Left lobe of liver (tissue), 2 donors: ENCODE measurements at regions not wholly inside any gene's neighbourhood (a gene's known extent, or its start where the extent isn't known, plus 50 kb on each side); places are given as distances from the start of the nearest gene placed in this dataset.

Experiments
- ATAC-seq: fragments of 200-7000 bp; cut with Tn5 transposase; one replicate; pipeline ENCODE4 v1.9.1; 2020; ENCODE audit warnings: mild to moderate bottlenecking, moderate library complexity
- DNase-seq: peaks from one replicate; pipeline ENCODE4 v3.0.0-alpha.2; 2020; ENCODE audit warnings: low spot score
- donor health status: DM: no; HTN: no; CAD: no; lungs with moderate emphysema.
- donor health status: DM: no; HTN: yes; CAD: no.

DNA sequence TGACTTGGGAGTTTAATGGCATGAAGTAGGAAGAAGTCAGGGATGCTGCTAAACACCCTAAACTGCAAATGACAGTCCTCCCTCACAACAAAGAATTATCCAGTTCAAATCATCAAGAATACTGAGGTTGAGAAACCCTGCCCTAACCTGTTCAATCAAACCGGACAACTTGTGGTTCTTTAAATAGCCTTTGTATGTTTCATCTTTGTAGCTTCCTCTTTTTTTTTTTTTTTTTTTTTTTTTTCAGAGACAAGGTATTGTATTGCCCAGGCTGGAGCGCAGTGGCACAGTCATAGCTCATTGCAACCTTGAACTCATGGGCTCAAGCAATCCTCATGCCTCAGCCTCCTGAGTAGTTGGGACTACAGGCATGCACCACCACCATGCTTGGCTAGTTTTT, 52.5 kb upstream of the TTC29 start:
- no peak for ATAC-seq
- no peak for DNase-seq

DNA sequence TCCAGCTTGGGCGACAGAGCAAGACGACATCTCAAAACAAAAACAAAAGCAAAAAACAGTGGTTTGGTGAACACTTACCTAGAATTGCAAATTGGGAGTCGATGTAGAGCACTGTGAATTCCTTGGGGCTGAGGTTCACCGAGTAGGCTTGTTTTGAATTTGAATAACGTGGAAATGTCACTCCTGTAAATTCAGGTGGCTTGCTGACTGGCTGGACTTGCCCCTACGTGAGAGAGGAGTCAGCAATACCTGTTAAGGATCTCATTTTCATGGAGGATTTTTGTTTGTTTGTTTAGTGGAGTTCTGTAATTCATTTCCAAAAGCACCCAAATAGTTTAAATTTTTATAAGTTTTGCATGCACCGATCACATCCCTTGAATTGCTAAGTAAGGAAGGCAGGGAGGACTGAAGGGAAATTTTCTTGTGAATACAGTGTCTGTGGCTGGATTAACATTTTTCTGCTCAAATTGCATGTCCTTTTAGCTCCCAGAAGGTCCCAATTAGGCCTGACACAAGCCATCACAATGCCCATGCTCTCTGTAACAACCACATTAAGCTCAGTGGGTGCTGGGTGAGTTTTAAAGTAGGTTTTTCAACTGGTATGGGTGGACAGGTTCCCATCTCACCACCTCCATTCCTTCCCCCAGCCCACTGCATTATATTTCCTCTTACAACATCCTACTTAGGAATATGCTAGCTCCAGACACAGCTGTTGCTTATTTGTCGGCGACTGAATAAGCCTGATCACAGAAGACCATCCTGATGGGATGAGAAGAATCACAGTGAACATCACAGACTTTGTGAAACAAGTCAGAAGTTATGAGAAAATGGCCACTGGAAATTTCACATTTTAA, 58.5 kb upstream of the TTC29 start:
- ATAC-seq (no peak), DNase-seq (no peak)

DNA sequence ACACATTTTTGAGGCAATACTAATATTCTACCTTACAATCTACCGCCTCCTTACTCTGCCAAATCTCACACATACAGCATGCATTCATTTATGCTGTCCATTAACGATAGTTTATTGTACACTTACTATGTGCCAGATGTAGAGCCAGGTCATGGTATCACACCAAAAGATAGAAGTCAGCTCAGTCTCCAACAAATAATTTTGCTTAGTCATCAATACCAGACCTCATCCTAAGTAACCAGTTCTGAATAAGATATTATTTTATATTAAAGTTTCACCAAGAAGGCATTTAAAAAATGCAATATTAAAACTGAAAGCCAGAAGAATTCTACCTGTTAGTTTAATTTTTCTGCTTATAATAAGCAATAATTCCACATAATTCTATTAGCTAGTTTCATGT, 60.6 kb upstream of the TTC29 start:
- no peak for DNase-seq

DNA sequence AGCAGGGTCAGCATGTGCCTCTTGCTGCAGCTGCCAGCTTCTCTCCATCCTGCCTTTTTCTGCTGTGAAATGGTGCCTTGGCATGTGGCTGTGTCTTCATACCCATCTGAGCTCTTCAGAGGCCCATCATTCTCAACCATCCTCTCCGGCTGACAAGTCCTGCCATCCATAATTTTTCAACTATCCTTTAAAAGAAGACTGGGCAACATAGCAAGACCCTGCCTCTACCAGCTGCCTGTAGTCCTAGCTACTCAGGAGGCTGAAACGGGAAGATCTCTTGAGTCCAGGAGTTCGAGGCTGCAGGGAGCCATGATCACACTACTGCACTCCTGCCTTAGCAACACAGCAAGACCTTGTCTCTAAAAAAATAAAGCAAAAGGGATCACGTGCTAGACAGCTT, 64.2 kb upstream of the TTC29 start:
- ATAC-seq: no peak
- no peak for DNase-seq

More for the DNA sequence above, 60.6 kb upstream of the TTC29 start:
- no peak for ATAC-seq

DNA sequence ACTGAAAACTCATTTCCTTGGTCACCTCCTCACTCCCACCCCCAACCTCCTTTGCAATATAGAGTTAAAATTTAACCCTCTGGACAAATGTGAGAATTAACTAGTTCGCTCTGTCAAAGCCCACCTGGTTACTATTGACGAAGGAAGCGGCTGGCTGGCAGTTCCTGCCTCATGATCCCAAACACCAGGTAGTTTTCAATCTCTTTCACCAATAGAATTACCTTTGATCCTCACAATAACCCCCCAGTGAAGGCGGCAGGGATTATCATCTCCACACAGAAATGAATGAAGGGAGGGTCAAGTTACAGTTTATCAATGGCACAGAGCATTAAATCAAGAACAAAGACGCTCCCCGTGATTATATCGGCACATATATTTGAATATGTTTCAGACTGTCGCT, 65.7 kb upstream of the TTC29 start:
- DNase-seq (no peak), ATAC-seq (no peak)

DNA sequence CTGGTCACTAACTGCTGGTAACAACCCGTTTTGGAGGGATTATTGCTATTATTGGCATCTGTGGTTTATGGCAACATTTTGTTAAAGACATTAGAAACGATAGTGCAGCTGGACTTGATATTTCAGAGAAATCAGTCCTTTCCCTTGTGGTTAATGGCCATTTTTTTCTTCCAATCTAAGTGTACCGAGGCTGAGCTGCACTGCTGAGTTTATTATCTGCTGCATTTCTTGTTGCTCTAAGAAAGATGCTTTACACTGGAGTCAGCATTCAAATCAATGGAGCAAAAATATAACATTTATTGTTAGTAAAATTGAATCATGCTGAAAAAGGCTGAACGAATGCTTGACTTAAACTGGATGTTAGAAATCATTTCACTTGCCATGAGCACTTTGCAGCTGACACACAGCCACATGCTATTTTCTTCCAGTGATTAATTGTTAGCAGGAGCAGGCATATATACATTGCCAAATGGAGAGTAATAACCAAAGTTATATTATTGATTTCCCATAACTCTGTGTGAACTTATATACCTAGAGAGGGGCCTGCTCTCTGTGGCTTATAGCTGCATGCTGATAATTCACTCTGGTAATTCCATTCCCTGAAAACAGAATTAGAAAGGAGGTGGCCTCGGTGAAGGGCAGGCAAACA, 66.5 kb upstream of the TTC29 start:
- DNase-seq (no peak), ATAC-seq (no peak)

DNA sequence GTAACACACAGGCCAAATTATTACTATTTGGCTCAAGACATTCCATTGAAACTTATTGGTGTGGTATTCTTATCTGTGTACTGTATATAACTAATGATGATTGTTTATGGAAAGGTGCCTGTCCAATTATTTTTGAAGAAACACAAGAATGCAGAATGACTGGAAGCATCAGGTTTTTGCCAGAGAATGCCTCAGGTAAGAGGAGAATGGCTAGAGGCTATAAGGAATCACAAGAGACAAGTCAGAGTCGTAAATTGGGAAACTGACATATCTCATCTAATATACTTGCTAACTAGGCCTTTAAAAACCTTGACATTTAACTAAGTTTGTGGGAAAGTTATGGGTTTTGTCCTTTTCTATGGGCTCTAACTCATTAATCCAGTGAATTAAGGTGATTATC, 69.3 kb upstream of the TTC29 start:
- DNase-seq (no peak), ATAC-seq (no peak)

DNA sequence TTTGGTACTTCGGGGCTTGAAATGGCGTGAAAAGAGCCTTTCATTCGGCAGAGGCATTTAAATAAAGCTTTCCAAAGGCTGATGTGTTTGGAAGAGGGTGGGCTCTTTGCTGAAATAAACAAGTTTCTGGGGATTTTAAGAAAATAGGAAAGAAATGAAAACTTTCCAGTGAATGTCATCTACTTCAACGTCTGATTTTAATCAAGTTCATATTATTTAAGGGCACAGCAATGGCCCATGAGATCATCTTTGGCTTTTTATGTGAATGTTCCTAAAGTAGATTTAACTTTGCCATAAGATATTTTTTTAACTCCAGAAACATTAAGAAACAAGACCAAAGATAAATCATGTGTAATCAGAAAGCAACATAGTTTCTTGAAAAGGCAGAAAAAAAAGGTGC, 69.8 kb upstream of the TTC29 start:
- DNase-seq (no peak), ATAC-seq (no peak)

DNA sequence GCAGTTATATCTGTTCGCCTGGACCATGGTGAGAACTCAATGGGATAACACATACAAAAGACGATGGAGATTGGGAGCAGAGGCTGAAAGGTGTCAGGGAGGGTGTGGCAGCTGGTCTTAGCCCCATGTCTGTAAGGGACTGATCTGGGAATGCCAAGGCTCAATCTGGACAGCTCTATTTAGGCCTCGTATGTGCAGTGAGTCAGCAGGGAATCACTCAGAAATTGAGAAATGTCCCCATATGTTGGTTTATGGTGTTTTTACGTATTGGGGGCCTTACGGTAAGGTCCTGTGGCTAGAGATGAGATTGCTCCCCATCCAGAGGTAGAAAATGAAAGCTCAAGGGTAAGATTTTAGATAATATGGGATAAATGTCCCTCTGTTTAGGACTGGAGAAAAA, 71.4 kb upstream of the TTC29 start:
- ATAC-seq: no peak
- DNase-seq: no peak

DNA sequence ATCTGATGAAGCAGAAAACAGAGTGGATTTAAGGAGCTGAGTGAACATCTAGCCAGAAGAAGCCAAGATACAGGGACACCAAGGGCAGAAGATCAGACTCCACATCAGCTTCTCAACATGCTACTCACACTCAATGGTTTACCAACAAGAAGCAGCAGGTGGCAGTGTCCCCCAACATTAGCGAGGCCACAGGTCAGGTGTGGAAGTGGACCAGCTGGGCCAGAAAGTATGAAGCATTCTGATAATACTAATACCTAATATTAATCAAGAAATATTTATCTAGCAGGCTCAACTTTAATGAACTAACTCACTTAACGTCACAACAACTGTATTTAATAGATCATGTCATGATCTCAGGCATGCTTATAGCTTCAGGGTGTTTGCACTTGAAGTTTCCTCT, 73.4 kb upstream of the TTC29 start:
- peak; percentile 64 for DNase-seq
- ATAC-seq: peak; percentile 94

DNA sequence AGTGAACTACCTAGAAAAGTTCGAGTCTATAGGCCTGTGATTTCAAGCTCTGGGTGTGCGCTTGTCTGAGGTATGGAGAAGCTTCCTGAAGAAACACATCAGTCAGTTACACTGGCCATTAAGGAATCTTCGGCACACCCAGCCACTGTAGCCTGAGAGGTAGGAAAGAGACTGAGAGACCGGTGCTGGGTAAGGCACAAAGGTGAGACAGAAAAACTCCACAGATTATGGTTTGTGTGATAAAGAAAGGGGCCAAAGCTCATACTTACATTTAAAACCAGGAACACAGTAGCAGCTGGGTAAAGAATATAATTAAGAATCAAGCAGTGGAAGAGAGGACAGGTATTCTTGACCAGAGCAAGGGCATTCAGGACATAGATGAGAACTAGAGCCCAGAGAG, 74.8 kb upstream of the TTC29 start:
- ATAC-seq (no peak), DNase-seq (no peak)

DNA sequence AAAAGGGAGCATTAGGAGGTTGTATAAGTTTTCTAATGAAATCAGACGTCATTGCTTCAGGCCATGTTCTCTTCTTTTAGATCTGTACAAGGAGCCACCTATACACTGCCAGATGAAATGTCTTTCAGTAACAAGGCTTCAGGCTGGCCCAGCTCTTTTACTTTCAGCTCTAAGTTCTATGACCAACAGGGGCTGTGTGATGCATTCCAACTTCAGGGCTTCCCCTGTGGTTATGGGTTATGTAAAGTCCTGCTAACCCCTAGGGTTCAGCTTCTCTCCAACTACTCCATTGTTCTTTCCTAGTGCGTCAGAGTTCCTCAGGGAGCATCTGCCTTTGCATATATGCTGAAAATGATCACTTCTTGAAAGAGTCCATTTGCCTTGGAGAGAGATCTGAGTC, 79.4 kb upstream of the TTC29 start:
- DNase-seq: no peak
- ATAC-seq: no peak

DNA sequence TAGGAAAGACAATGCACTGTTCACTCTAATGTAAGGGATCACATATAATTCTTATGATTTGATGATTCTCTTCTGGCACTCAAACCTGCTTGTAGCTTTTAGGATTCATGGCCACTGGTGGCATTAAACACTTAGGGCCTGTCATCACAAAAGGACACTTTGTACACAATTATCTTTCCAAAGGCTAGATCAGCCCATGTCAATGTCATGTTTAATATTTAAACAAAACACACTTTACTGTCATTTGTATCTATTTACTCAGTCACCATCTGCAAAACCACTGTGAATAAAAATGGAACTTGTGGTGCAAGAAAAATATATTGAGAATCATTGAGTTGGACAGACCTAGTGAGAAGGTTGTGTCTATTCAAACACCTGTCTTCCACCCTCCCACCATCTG, 83.6 kb upstream of the TTC29 start:
- no peak for DNase-seq
- ATAC-seq: no peak

DNA sequence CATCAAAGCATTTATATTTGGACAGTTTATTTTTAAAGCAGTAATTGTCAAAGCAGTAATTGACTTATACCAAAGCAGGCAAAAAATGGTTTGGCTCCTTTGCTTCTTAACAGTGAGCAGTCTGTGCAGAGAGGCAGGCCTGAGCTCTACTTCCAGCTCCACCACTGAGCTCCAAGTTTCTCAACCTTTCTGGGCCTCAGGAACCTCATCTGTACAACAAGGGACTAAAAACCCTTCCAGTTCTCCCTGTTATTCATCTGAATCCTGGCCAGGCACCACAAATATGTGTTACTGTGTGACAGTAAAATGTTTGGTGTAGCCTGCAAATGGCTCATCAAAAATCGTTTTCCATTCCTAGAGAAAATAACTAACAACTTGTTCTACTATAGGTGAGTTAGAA, 88.7 kb upstream of the TTC29 start:
- ATAC-seq (no peak), DNase-seq (no peak)

DNA sequence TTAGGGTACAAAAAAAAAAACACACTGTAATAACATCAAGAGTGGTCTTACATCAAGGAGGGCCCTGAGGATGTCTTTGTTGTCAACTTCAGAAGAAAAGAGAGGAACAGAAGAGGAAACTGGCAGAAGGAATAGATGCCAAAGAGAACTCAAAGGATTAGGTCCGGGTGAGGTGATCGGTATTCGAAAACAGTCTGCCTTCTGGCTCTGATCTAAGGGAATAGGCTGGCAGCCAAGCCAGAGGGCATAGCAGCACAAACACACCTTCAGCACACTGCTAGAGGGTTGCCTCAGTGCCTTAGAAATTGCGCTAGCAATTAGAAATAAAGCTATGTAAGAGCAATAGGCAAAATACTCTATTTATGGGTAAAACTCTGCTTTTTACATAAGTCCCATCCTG, 91.4 kb upstream of the TTC29 start:
- DNase-seq (no peak), ATAC-seq (no peak)

DNA sequence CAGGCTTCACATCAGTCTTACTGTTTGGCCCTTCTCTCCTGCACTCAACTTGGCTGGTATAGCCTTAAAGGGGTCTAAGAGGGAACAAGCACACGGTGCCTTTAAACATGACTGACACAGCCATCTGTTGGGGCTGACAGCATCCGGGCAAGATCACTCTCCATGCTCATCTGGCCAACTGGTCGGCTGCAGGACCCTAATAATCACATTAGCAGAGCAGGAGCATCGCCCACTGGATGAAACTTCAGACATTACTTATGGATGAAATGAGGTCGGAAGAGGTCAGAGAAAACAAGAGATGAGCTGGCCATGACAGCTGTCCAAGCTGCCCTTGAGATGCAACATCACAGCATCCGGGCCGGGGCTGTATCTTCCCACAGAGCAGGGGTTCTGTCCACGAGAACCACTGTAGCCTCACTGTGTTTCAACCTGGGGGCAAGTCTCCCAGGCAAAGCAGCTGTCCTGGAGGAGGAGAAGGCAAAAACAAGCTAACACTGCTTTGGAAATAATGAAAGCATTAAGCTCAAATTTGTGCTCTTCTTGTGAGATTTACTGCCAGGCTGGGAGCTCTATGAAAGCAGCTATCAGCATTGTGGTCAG, 94.4 kb upstream of the TTC29 start:
- ATAC-seq: no peak

DNA sequence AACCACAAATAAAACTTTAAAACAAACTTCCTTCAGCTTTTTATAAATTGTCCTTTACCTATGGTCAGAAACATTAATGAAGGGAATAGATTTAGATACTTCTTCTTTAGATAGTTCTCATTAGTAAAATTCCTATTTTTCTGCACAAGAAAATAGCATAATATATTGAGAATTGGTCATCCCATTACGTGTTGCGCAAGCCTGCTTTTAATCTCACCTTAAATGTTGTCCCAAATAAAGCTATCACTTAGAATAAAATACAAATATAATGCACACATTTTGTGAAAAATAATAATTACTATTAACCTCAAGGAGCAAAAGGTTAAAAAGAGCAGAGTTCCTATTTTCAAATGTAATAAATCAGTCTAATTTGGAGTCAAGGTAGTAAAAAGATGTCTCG, 95.2 kb upstream of the TTC29 start:
- DNase-seq (no peak), ATAC-seq (no peak)

More for the DNA sequence above, 94.4 kb upstream of the TTC29 start:
- DNase-seq: no peak

DNA sequence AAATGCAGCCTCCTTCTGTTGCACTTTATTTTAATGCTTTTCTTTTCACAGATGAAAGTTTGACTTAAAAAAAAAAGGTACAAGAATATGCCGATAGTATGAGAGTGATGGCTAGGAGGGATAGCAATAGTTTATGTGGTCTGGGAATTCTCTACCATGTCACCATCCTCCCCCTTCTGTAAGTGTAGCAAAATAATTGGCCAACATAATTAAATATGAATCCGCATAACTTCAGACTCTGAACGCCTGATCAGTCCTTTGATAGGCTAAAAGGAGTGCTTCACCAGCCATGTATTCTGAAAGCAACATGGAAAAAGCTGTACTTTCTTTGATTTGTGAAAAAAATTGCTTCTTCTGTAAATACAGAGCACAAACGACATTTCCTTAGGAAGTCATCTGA, 95.7 kb upstream of the TTC29 start:
- ATAC-seq (no peak), DNase-seq (no peak)

DNA sequence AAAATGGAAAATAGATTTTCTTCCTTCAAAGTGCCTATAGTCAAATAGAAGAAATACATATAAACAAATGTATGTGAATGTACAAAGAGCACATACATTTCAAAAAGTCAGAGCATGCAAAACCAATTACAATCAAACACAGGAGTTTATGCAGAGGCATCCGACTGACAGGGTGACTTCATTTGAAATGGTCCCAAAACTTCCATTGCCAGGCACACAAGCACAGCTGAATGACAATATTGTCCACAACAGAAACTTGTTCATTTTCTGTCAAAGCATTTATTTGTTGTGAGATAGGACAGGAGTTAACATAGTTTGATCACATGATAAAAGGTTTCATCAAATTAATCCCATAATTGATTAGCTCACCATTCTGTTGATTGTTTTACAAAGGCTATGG, 96.4 kb upstream of the TTC29 start:
- ATAC-seq: no peak

DNA sequence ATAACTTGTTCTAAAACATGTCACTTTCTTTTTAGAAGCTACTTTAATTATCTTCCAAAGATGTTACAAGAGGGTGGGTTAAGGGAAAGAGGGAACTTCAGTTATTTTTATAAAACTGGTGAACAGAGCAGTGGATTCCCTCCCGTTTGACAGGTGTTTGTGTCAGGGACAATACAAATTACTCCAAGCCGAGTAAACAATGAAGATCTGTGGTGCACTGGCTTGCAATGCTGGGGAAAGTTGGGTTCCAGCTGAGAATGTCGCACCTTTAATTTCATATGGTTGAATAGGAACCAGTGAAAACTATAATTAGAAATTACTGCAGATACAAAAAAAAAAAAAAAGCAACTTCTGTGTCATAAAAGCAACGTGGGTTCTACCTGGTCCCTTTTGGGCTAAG, 98.6 kb upstream of the TTC29 start:
- no peak for ATAC-seq
- no peak for DNase-seq

More for the DNA sequence above, 96.4 kb upstream of the TTC29 start:
- no peak for DNase-seq

DNA sequence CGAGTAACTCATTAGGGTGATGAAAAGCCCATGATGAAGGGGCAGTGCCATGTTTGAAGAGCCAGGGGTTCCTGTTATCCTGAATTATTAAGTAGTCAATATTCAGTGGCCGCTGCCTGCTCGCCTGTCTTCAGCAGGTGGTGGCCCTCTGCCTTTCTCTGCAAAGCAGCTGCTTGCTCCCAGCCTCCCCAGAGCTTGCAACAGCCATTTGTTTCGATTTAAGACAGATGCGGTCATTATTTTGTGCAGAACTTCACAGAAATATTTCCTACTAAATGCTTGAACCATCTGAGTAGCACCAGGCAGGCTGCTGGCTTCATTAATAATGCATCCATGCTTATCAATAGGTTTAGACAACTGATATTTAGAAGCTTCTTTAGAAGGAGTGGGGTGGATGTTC, 104.3 kb upstream of the TTC29 start:
- no peak for DNase-seq

DNA sequence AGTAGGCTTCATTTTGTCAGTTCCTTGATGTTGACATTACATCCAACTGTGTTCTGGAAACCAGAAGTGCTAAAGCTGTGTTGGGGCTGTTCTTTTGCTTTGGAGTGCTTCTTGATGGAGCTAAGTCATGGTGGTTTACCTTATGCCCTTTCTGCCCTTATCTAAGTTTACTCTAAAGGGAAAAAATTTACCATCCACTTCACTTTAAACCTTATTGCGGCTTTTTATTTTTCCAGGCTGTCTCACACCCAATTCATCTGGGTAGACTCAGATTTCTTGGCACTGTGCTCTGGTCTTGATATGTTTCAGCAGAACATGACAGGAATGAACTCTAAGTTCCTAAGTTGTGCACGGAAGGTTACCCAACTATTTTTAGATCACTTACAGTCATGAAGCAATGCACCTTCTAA, 104.7 kb upstream of the TTC29 start:
- no peak for DNase-seq
- ATAC-seq: no peak

More for the DNA sequence above, 104.3 kb upstream of the TTC29 start:
- ATAC-seq: no peak
